ENCODE measurements at regions not wholly inside any gene's neighbourhood (a gene's known extent, or its start where the extent isn't known, plus 50 kb on each side); places are given as distances from the start of the nearest gene placed in this dataset.
"Not testable (repeated sequence)": the region's sequence is repeated elsewhere in the genome, so short reads cannot be mapped to it uniquely, and the experiment has no call there.

- DNase-seq (ENCODE audit: low spot score) = peak; percentile 54
These were observed 99.9 kb upstream of the SLC24A4 start for GRCh38 chr14:92223025-92223424.

GRCh38 chr14:92224358-92224954 is 98.5 kb upstream of the SLC24A4 start:
- DNase-seq (ENCODE audit: low spot score) = no peak

- DNase-seq (ENCODE audit: low spot score) = no peak
These were observed 97.2 kb upstream of the SLC24A4 start for GRCh38 chr14:92225731-92226130.

GRCh38 chr14:92226166-92226565 is 96.8 kb upstream of the SLC24A4 start:
- not testable (repeated sequence) for DNase-seq (ENCODE audit: low spot score)

- no peak for DNase-seq (ENCODE audit: low spot score)
These were observed 86.6 kb upstream of the SLC24A4 start for GRCh38 chr14:92236243-92236900.

DNA sequence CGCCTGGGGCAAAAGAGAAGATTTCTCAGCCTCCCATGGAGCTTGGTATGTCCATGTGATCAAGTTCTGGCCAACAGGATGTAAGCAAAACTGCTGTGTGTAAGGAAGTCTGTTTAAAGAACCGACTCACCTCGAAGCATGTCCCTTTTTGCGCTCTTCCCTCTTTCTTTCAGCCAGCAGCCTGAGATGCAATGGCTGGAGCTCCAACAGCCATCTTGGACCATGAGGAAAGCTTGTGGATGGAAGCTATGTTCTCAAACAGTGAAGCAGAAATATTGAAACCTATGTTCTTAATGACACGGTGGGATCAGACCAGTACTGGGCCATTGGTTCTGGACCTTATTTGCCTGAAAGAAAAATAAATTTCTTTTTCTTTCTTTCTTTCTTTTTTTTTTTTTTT is 82.3 kb upstream of the SLC24A4 start:
- no peak for DNase-seq (ENCODE audit: low spot score)

GRCh38 chr14:92241966-92242595 is 80.9 kb upstream of the SLC24A4 start:
- no peak for DNase-seq (ENCODE audit: low spot score)

- DNase-seq (ENCODE audit: low spot score) = no peak
These were observed 78.2 kb upstream of the SLC24A4 start for GRCh38 chr14:92244805-92245204.

GRCh38 chr14:92247341-92247740 is 75.6 kb upstream of the SLC24A4 start:
- no peak for DNase-seq (ENCODE audit: low spot score)

GRCh38 chr14:92247947-92248346 is 75.0 kb upstream of the SLC24A4 start:
- DNase-seq (ENCODE audit: low spot score) = no peak

GRCh38 chr14:92248696-92249095 is 74.3 kb upstream of the SLC24A4 start:
- DNase-seq (ENCODE audit: low spot score) = no peak

GRCh38 chr14:92250366-92250765 is 72.6 kb upstream of the SLC24A4 start:
- DNase-seq (ENCODE audit: low spot score) = not testable (repeated sequence)

DNA sequence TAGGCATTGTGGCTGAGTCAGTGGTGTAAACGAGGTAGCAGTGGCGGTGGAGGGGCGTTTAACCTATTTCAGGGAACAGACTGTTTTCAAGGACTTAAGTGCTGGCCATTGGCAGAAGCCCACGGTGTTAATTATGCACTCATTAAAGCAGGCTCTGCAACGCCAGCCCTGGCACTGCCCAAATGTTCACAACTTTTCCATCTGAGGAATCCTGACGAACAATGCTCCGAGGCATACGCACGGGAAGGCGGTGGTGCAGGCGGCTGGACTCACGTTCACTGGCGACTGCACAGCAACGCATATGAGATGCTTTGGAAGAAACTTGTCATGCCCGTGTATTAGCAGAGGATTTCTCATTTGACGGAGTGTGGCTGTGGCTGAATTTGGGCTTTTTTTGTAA is 70.6 kb upstream of the SLC24A4 start:
- no peak for DNase-seq (ENCODE audit: low spot score)

- no peak for DNase-seq (ENCODE audit: low spot score)
These were observed 69.5 kb upstream of the SLC24A4 start for GRCh38 chr14:92253381-92253894.

GRCh38 chr14:92254786-92255185 is 68.2 kb upstream of the SLC24A4 start:
- peak; percentile 65 for DNase-seq (ENCODE audit: low spot score)

DNA sequence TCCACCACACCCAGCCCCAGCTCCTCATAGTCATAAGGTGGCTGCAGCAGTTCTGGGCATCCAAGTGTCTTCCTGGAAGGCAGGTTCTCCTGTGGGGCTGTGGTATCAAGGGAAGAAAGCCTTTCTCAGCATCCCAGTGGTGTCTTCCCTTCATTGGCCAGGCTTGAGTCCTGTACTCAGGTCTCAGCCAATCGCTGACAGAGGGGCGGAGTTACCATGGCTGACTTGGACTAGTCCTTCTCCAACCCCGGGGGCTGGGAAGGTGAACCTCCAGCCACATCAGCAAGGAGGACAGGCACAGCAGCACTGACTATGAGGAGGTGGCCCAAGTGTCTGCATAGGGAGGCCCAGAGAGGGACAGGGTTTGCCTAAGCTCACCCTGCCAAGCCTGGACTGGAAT is 64.0 kb upstream of the SLC24A4 start:
- DNase-seq (ENCODE audit: low spot score) = no peak

GRCh38 chr14:92259613-92260357 is 63.2 kb upstream of the SLC24A4 start:
- no peak for DNase-seq (ENCODE audit: low spot score)

DNA sequence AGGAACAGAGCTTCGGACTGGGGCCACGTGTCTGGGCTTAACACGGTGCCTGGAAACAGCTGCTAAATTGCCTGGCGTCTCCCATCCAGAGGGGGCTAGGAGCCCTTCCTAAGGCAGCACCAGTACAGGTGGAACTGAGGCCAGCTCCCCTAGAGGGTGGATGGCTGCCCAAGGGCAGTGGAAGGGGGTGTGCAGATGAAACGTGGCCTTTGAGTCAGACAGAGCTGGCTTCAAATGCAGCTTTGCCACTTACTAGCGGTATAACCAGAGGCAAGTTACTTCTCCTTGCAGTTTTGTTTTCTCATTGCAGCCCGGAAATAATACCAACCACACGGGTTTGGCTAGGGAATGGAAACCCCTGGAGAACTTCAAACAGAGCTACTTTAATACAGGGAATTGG is 59.3 kb upstream of the SLC24A4 start:
- no peak for DNase-seq (ENCODE audit: low spot score)

- no peak for DNase-seq (ENCODE audit: low spot score)
These were observed 58.8 kb upstream of the SLC24A4 start for GRCh38 chr14:92264195-92264594.

- no peak for DNase-seq (ENCODE audit: low spot score)
These were observed 56.7 kb upstream of the SLC24A4 start for GRCh38 chr14:92266216-92266615.

Data from ecto neural progenitor cell (in vitro differentiated cells).